ENCODE measurements at regions not wholly inside any gene's neighbourhood (a gene's known extent, or its start where the extent isn't known, plus 50 kb on each side); places are given as distances from the start of the nearest gene placed in this dataset.

GRCh38 chr2:167771628-167772027 lies 475.8 kb downstream of the STK39 start:
- H3K4me3 ChIP-seq (ENCODE audit: low read depth, low read length), result no peak overlapping the region
- no peak for TF ChIP-seq CTCF (IDR thresholded peaks at IDR 0.05; ENCODE audit: insufficient read depth, low read depth, low read length, missing control alignments)
- DNase-seq (ENCODE audit: low read depth), result no peak

GRCh38 chr2:167769020-167769419 lies 478.4 kb downstream of the STK39 start:
- DNase-seq (ENCODE audit: low read depth), result no peak
- no peak overlapping the region for H3K4me3 ChIP-seq (ENCODE audit: low read depth, low read length)

GRCh38 chr2:167767830-167768229 lies 479.6 kb downstream of the STK39 start:
- no peak for TF ChIP-seq CTCF (IDR thresholded peaks at IDR 0.05; ENCODE audit: insufficient read depth, low read depth, low read length, missing control alignments)
- DNase-seq (ENCODE audit: low read depth), result no peak
- no peak overlapping the region for H3K4me3 ChIP-seq (ENCODE audit: low read depth, low read length)

More at GRCh38 chr2:167769020-167769419, 478.4 kb downstream of the STK39 start:
- no peak for TF ChIP-seq CTCF (IDR thresholded peaks at IDR 0.05; ENCODE audit: insufficient read depth, low read depth, low read length, missing control alignments)

GRCh38 chr2:167764772-167765341 lies 482.5 kb downstream of the STK39 start:
- TF ChIP-seq CTCF (IDR thresholded peaks at IDR 0.05; ENCODE audit: insufficient read depth, low read depth, low read length, missing control alignments), result no peak
- H3K4me3 ChIP-seq (ENCODE audit: low read depth, low read length), result no peak overlapping the region
- no peak for DNase-seq (ENCODE audit: low read depth)

GRCh38 chr2:167761465-167762136 lies 485.8 kb downstream of the STK39 start:
- TF ChIP-seq CTCF (IDR thresholded peaks at IDR 0.05; ENCODE audit: insufficient read depth, low read depth, low read length, missing control alignments), result no peak
- H3K4me3 ChIP-seq (ENCODE audit: low read depth, low read length), result no peak overlapping the region
- DNase-seq (ENCODE audit: low read depth), result no peak

- no peak for DNase-seq (ENCODE audit: low read depth)
- H3K4me3 ChIP-seq (ENCODE audit: low read depth, low read length), result no peak overlapping the region
- no peak for TF ChIP-seq CTCF (IDR thresholded peaks at IDR 0.05; ENCODE audit: insufficient read depth, low read depth, low read length, missing control alignments)
These were observed 487.9 kb downstream of the STK39 start for GRCh38 chr2:167759531-167759930.

- H3K4me3 ChIP-seq (ENCODE audit: low read depth, low read length), result no peak overlapping the region
- no peak for TF ChIP-seq CTCF (IDR thresholded peaks at IDR 0.05; ENCODE audit: insufficient read depth, low read depth, low read length, missing control alignments)
- no peak for DNase-seq (ENCODE audit: low read depth)
These were observed 489.1 kb downstream of the STK39 start for GRCh38 chr2:167758292-167758691.
